Endometrium (tissue), 2 donors: ENCODE measurements at regions not wholly inside any gene's neighbourhood (a gene's known extent, or its start where the extent isn't known, plus 50 kb on each side); places are given as distances from the start of the nearest gene placed in this dataset.
A peak's percentile ranks its signal among the peaks of the same experiment; 100 is the strongest.

ENCODE experiments used
- FAIRE-seq: peaks from 2 replicates; lab custom pipeline; 2012; peaks lifted over from hg19 to GRCh38; lab: Jason Lieb, UNC
- donor health status: control.
- donor health status: control.

DNA sequence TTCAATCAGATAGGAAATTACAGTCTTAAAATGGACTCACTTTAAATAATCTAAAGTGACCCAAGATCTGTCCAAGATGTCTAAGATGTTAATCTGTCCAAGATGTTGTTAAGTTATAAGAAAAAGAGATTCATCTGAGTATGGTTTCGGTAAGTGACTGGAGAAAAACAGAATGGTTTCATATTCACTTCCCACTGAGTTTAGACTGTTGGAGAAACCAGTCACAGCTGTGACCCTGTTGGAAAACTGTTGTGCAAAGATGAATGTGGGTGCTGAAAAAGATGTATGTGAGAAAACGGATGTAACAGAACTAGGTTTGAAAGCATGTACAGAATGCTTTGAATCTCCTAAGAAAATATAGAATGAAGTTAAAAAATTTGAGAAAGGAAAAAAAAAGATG is 325.9 kb downstream of the COL12A1 start:
- no peak for FAIRE-seq

DNA sequence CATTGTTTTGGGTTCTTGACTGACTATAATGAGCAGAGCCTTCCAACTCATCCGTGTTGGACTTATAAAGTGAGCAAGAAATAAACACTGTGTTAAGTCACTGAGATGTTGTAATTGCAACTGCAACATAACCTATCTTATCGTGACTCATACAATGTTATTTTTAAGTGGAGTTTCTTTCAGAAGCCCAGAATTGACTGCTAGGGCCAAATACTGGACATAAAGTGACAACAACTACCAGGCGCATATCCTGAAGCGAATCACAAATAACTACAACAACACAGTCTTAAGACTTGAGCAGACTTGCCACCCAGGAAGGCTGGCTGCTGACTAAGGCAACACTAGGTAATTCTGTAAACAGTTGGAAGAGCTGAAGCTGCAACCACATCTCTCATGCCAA is 326.6 kb downstream of the COL12A1 start:
- FAIRE-seq, result no peak

DNA sequence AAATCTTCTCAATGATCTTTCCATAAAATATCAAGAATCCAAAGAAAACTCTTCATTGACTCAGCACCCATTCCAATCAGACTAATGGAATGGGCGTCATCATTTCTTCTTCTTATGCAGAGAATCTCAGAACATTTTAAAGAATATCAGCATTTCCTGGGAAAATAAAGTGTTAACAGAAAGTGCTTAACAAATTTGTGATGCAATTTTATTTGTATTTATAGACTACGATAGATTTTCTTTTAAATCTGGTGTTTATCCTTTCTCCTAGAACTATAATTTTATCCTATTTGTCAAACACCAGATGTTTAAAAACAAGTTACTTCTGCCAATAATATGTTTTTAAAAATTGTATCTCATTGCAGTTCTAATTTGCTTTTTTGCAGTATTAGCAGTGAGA is 330.7 kb downstream of the COL12A1 start:
- peak; percentile 73 for FAIRE-seq

DNA sequence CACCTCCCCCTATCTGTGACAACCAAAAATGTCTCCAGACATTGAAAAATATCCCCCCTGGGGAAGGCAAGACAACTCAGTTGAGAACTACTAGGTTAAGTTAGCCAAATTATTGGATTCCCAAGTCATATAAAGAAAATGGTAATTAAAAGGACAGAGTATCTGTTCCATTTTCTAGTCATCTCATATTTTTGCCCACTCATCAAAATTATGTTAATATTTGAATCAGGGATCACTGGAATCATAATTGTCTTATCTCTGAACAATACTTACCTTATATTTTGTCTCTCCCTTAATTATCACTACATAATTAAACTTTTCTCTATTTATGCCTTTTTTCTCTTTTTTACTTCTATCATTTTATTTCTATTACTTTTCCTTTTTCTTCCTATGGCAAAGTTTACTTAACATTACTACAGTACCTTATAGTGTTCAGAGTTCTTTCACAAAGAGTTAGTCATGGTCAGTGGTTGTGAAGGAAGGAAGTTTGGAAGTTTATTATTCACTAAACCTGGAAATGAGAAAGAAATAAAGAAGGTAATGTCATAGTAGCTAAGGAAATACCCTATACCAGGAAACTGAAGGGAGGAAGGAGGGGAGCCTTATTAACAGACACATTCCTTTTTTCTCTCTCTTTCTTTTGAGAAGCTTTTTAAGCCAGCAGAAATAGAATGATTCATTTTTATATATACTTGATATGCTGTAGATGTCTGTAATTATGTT is 332.9 kb downstream of the COL12A1 start:
- FAIRE-seq, result peak; percentile 48

DNA sequence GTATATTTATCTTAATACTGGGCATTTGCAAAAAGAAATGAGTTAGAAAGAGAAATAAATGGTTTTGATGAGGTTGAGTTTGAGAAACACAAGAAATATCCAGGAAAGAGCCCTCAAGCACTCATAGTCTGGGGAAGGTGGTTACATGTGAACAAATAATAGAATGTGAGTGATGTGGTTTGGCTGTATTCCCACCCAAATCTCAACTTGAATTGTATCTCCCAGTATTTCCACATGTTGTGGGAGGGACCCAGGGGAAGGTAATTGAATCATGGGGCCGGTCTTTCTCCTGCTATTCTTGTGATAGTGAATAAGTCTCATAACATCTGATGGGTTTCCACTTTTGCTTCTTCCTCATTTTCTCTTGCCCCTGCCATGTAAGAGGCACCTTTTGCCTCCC is 334.1 kb downstream of the COL12A1 start:
- FAIRE-seq, result no peak

DNA sequence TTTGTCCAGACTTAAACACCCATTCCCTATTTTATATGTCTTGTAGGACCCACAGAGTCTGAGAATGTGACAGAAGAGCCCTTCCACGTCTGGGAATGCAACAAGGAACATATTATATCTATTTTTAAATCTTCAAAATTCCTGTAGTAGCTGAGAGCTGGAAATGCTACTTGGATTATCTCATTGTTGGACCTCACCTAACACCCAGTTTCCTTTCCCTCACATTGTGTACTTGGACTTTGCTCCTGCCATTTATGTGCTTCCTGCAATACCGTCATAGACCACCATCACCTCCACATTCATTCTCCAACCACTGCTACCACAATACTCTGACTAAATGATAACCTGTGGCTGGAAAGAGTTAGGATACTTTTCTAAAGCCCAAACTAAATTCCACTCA is 335.4 kb downstream of the COL12A1 start:
- FAIRE-seq, result no peak

DNA sequence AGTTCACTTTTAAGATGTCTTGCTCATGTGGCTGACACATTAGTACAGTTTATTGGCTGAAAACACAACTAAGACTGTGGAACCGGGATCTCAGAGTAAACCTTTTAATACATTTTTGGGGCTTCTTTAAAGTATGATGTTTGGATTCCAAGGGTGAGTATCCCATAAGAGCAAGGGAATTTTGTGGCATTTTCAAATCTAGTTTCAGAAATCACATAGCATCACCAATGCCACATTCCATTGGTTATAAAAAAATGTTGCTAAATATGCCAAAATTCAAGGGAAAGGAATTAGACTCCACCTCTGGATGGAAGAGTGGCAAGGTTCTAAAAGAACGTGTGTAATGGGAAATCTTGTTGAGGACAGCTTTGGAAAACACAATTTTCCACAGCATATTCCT is 338.6 kb downstream of the COL12A1 start:
- FAIRE-seq, result no peak

DNA sequence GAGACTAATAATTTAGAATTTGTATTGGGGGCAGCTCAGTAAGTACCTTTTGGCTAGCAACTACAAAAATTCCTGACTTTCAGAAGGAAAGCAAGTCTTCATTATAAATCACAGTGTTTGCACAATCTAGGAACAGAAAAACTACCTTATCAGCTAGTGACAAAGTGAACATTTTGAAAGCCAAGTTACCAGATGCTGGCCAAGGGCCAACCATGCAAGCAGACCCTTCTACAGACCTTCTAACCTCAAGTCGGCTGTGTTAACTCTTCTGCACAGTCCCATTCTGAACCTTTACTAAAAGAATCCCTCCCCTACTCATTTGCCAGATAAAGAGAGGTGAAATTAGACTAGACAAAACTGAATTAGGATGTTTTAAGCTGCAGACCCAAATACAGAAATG is 341.9 kb downstream of the COL12A1 start:
- FAIRE-seq, result no peak

DNA sequence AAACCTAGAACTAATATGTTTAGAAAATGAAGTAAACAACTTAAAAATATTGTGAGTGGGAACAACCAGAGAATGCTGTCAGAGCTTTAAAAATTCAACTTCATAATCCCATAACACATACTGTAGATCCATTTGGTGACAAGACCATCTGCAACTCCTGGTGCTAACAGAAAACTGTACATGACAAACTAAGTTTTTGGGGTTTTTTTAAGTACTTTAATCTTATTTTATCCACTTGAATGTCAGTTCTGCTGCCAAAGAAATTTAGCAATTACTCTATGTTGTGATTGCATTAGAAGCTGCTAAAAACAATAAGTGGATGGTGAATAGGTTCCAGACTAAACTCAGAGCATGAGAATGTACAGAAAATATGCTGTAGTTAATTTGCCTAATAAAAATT is 345.4 kb downstream of the COL12A1 start:
- no peak for FAIRE-seq

DNA sequence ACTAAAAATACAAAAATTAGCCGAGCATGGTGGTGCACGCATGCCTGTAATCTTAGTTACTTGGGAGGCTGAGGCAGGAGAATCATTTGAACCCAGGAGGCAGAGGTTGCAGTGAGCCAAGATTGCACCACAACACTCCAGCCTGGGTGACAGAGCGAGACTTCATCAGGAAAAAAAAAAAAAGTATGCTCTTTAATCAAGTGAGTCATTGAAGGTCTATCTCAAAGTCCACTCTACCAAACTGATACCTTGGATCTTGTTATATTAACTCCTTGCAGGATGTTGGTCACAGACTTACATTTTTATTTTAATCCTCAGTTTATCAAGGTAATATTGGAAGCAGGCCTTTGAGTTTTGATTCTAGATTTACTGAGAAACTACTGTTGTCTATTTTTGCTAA is 348.7 kb downstream of the COL12A1 start:
- FAIRE-seq, result no peak

DNA sequence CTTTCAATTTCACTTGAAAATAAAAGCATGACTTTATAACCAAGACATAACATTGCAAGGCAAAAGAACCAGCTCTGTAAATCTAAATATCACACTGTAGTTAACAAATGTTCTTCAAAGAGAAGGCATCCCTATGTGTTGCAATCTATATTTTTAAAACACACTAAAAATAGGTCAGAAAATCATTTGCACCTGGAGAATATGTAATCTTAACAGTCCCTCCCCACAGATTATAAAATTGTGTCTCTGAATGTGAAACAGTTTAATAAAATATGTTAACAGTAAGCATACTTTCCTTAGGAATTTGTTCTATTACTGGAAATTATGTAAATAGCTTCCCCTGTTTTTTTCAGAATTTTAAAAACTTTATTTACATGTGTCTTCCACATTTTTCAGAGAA is 351.9 kb downstream of the COL12A1 start:
- peak; percentile 99 for FAIRE-seq

DNA sequence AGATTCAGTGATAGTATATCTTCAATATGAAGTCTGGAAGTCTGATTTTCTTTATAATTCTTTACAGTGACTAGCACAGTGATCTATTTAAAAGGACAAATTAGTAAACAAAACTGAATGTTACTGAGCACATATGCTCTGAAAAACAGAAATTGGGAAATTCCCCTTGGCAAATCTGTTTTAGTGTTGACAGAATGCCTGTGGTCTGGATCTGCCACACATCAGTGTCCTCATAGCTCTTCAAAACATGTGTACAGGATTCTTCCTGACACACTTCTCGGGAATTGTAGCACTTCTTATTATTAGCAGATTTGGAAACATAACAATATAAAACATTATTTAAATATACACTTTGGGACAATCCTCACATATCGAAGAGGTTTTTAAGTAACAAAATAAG is 354.3 kb downstream of the COL12A1 start:
- peak; percentile 65 for FAIRE-seq

DNA sequence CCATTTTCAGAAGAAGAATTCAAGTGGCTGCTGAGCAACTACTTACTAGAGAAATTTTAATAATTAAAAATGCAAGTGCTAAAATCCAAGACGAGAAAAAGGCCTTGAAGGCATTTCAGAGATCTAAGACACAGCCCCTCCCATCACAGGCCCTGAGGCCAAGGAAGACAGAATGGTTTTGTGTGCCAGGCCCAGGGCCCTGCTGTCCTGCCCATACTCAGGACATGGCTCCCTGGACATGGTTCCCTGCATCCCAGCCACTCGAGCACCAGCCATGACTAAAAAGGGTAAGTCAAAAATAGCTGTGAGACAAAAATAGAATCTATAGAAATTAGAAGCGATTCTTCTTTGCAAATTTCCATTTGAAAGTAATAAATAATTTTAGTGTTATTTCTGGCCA is 364.9 kb downstream of the COL12A1 start:
- FAIRE-seq, result no peak

DNA sequence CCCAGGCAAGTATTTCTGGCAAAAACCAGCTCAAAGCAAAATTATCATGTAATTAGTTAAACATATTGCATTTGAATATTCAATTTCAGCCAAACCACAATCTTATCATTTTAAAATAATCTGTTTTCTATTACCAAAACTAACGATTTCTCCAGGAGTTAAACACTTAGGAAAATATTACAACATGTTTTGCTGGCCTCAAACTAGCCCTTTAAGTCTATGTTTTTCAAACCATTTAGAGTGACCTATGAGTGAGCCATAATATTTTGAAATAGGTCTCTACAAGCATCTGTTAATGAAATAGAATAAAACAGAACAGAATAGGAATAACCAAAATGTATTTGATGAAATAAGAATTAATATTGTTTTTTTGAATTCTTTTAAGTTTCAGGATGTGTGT is 370.9 kb downstream of the COL12A1 start:
- peak; percentile 96 for FAIRE-seq

DNA sequence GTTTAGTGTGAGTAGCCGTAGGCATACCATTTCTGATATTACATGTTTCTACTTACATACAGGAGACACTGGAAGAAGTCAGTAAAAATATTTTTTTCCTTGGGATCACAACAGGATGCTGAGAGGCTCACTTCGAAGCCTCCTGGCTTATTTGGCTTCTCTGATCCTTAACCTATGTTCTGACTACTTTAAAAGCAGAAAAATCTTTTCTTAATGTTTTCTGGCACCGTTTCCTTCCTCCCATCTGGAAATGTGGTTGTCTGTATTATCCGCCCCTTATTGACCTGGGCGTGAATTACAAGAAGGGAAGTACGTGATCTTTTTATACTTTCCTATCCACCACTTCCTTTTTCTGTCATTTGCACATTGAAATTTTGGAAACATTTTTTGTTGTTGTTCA is 379.6 kb downstream of the COL12A1 start:
- peak; percentile 99 for FAIRE-seq

DNA sequence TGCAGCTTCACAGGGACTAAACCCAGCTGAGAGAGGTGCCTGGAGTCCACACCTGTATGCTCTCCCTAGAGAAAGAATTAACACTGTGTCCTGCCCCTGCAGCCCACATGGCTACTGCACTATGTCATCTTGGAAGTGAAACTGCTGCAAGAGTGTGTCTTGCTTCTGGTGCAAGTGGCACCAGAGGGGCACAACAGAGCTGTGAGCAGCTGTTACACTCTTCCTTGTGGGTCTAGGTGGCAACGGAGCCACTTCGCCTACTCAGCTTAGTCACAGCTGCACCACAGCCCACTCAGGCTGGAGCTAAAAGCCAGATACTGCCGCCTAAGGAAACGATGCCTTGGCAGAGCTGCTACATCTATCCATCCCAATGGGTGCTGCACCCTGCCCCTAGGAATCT is 391.4 kb downstream of the COL12A1 start:
- FAIRE-seq, result no peak

DNA sequence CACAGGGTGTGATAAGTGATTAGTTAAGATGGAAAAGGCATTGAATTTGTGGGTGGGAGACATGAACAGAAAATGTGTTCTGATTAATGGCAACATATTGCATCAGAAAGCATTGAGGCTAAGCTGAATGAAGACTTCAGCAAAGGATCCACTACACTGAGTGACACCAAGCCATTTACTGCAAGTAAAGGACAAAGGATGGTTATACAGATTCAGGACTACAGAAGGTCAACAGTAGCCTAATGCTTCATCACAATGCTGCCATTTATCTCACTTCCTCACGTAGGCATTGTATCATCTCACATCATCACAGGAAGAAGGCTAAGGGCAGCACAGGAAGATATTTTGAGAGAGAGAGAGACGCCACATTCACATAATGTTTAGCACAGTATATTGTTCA is 398.2 kb downstream of the COL12A1 start:
- FAIRE-seq, result no peak

DNA sequence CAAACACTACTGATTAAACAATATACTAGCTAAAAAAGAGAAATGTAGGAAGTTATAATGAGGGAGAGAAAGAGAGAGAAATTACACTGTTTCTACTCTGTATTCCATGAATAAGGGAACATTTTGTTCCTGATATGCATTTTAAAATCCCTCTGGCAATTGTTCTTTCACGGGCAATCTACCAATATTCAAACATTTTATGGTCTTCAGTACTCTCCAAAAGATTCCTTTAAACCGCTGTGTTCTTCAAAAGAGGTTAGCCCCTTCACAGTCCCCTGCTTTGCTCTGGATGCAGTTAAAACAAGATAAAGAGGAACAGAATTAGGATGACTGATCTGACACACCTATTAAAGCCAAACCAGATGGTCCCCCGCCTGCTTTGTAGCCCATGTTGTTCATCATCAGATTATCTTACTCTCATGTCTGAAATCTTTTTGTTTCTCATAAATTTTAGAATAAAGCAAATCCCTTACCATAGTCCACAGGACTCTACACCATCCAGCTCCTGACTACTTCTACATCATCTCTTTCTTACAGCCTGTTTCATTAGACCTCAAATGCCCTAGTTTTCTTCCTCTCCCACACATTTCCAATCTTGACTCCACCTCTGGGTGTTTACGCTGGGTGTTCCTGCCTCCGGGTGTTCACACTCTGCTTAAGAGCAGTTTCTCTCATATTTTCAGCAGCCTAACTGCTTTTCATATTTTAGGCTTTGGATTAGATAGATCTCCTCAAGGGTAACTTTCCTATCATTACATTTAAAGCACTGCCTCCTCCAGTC is 399.7 kb downstream of the COL12A1 start:
- peak; percentile 4 for FAIRE-seq

DNA sequence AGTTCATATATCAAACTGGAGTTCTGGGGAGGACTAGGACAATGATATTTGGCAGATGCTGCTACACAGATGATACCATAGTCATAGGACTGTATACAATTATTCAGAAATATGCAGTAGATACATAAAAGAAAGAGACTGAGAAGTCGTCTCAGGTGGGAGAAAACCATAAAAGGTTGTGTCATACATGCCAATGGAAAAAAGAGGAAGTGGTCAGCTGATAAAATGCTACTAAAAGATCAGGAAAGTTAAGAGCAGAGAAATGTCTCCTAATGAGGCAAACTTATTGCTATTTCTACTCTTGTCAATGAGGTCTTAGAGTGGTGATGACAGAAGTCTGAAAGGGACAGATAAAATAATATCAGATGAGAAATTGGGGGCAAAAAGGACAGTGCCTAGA is 407.6 kb downstream of the COL12A1 start:
- FAIRE-seq, result no peak

DNA sequence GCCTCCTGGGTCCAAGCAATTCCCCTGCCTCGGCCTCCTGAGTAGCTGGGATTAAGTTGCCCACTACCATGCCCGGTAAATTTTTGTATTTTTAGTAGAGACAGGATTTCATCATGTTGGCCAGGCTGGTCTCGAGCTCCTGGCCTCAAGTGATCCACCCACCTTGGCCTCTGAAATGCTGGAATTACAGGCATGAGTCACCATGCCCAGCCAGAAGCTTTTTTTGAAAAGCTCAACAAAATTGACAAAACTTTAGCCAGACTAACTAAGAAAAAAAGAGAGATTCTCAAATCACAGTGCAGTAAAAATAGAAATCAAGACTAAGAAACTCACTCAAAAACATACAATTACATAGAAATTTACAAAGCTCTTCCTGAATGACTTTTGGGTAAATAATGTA is 420.6 kb downstream of the COL12A1 start:
- FAIRE-seq, result no peak

DNA sequence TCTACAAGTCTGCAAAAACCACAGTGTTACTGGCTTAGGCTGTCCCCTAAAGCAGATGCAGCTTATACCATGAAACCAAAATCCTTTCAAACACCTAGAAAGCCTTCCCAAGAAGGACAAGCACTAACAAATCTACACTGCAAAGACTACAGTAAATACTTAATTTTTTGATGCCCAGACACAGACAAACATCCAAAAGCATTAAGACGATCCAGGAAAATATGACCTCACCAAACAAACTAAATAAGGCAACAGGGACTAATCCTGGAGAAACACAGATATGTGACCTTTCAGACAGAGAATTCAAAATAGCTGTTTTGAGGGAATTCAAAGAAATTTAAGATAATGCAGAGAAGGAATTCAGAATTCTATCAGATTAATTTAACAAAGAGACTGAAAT is 423.5 kb downstream of the COL12A1 start:
- peak; percentile 78 for FAIRE-seq

DNA sequence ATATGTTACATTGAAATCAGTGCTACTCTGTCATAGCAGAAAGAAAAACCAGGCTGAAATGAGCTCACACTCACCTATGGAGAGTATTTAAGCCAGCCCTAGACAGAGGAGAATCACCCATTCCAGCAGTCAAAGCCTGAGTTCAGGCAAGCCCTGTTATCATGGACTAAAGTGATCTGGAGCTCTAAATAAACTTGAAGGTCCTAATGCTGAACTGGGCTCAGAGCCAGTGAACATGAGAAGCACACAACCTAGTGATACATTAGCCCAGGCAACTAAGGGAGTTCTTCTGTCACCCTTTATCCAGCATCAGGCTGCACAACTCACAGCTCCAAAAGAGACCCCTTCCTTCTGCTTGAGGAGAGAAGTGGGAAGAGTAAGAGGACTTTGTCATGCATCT is 425.0 kb downstream of the COL12A1 start:
- FAIRE-seq, result no peak

DNA sequence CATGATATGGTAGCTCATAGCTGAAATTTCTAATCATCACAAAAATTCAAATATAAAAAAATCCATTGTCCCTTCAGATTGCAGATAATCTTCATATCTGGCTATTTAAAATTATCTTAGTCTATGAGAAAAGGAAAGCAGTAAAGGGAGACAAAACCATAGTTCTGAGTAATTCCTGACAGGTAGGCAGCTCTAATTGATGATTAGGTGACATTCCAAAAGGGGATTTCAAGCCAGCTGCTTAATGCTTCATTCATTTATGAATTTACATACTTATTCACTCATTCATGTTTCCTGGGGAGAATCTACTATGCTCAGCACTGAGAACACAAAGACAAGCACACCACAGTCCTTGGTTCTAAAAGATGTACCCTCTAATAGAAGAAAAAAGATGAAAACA is 437.1 kb downstream of the COL12A1 start:
- no peak for FAIRE-seq

DNA sequence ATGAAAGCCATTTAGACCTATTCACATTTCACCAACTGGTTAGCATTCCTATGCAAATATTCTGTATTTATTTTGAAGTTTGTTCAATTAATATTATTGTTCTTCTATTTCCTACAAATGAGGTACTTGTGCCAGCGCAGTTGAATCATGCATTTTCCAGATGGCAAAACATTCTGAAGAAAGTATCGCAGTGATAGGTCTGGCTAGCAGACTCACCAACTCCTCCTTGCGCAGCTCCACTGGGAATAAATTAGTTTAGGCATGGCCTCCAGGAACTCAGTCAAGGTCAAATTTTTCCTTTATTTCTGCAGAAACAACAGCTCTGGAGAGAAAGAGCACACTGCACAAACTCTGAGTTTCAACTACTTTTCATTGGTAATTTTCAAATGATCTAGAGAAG is 437.7 kb downstream of the COL12A1 start:
- FAIRE-seq, result peak; percentile 95
